Endothelial cell of umbilical vein (primary cell): ENCODE measurements at regions not wholly inside any gene's neighbourhood (a gene's known extent, or its start where the extent isn't known, plus 50 kb on each side); places are given as distances from the start of the nearest gene placed in this dataset.

Experiments
- BruUV-seq: library from RNA; stranded (reverse); fragments of 400-500 nt; replicated peaks from 2 replicates; lab custom pipeline; 2021; lab: Mats Ljungman, UMichigan
- CTCF ChIA-PET: fragments of 300-600, 350-600 bp; sonication (Branson Sonifier 250); formaldehyde crosslinking; loops from one replicate; lab custom pipeline; 2021; ENCODE audit warnings: antibody characterized with exemption, inconsistent platforms; lab: Charles Lee
- POLR2A ChIA-PET: fragments of 300-600, 350-600 bp; sonication (Branson Sonifier 250); formaldehyde crosslinking; loops from one replicate; lab custom pipeline; 2021; ENCODE audit warnings: antibody characterized with exemption, inconsistent platforms; lab: Charles Lee
- DNase-seq: peaks from one replicate; pipeline ENCODE4 v3.0.0-alpha.2; 2011; ENCODE audit warnings: low read depth, low spot score
- FAIRE-seq: peaks from 2 replicates; lab custom pipeline; 2011; peaks lifted over from hg19 to GRCh38; lab: Jason Lieb, UNC
- H2AFZ ChIP-seq: 2 replicates; pipeline ENCODE4 v1.6.0; 2012; ENCODE audit warnings: low read depth, low read length, control low read depth, inconsistent platforms
- H3K27ac ChIP-seq: 2 replicates; pipeline ENCODE4 v1.5.1; 2011; ENCODE audit warnings: low read depth, mild to moderate bottlenecking, control low read depth, low read length, moderate library complexity; ENCODE audit not compliant: insufficient read depth
- H3K27me3 ChIP-seq, 2 experiments: 2 replicates each; pipeline versions ENCODE4 v1.6.0 to v1.6.1; 2011; ENCODE audit warnings: low read length in 2 of 2, mixed read lengths in 1 of 2; ENCODE audit not compliant: control insufficient read depth in 2 of 2, insufficient read depth in 2 of 2
- H3K36me3 ChIP-seq, 2 experiments: 2 replicates in 1 of 2; 3 replicates in 1 of 2; pipeline ENCODE4 v1.5.1; 2011; ENCODE audit warnings: low read length in 2 of 2, mild to moderate bottlenecking in 1 of 2, moderate library complexity in 1 of 2; ENCODE audit not compliant: control insufficient read depth in 2 of 2, insufficient read depth in 2 of 2; ENCODE audit errors: extremely low read depth in 1 of 2
- H3K4me1 ChIP-seq: 3 replicates; pipeline ENCODE4 v1.5.1; 2011; ENCODE audit warnings: mild to moderate bottlenecking, low read length; ENCODE audit not compliant: control insufficient read depth, insufficient read depth; ENCODE audit errors: extremely low read depth
- H3K4me2 ChIP-seq: 2 replicates; pipeline ENCODE4 v1.6.1; 2011; ENCODE audit warnings: low read length, control low read depth, mixed read lengths; ENCODE audit not compliant: insufficient read depth
- H3K4me3 ChIP-seq, 3 experiments: fragments of 200-600 bp in 1 of 3; sonication (generic), shearing (Covaris generic) in 1 of 3; replicated peaks in 1 of 3; 2 replicates each; pipeline ENCODE4 v1.5.1; 2011 to 2016; ENCODE audit warnings: control low read depth in 3 of 3, low read length in 3 of 3, mild to moderate bottlenecking in 2 of 3, inconsistent platforms in 1 of 3, low read depth in 1 of 3, moderate library complexity in 1 of 3; ENCODE audit not compliant: insufficient read depth in 1 of 3
- H3K79me2 ChIP-seq: 2 replicates; pipeline ENCODE4 v1.6.0; 2012; ENCODE audit warnings: low read length, inconsistent platforms; ENCODE audit not compliant: control insufficient read depth, insufficient read depth
- H3K9ac ChIP-seq: replicated peaks from 2 replicates; pipeline ENCODE3; 2011; ENCODE audit warnings: low read length, control low read depth; ENCODE audit not compliant: insufficient read depth; ENCODE audit errors: extremely low read depth
- H3K9me1 ChIP-seq: replicated peaks from 3 replicates; pipeline ENCODE4 v1.6.0; 2011; ENCODE audit warnings: mild to moderate bottlenecking, low read length; ENCODE audit not compliant: control insufficient read depth, insufficient read depth; ENCODE audit errors: extremely low read depth
- H3K9me3 ChIP-seq: replicated peaks from 2 replicates; pipeline ENCODE4 v1.5.1; 2012; ENCODE audit warnings: low read length, inconsistent platforms; ENCODE audit not compliant: control insufficient read depth, insufficient read depth
- H4K20me1 ChIP-seq: replicated peaks from 2 replicates; pipeline ENCODE3; 2011; ENCODE audit warnings: mild to moderate bottlenecking, low read length; ENCODE audit not compliant: control insufficient read depth, insufficient read depth; ENCODE audit errors: extremely low read depth
- CTCF ChIP-seq, 2 donors: IDR thresholded peaks; 1 replicate in 1 of 2; 2 replicates in 1 of 2; pipeline ENCODE4 v1.5.1; 2011; ENCODE audit warnings: low read length in 2 of 2, mild to moderate bottlenecking in 2 of 2, moderate library complexity in 2 of 2, control low read depth in 1 of 2, inconsistent platforms in 1 of 2, low read depth in 1 of 2; ENCODE audit not compliant: insufficient read depth in 1 of 2; ENCODE audit errors: extremely low read depth in 1 of 2
- EZH2 ChIP-seq: IDR thresholded peaks from 2 replicates; pipeline ENCODE4 v1.6.1; 2012; ENCODE audit warnings: borderline replicate concordance, low read depth, mild to moderate bottlenecking, moderate library complexity, low read length, inconsistent platforms; ENCODE audit not compliant: severe bottlenecking
- FOS ChIP-seq: IDR thresholded peaks from 2 replicates; pipeline ENCODE4 v1.6.1; 2011; ENCODE audit warnings: mild to moderate bottlenecking, low read length, moderate library complexity, borderline replicate concordance; ENCODE audit not compliant: insufficient read depth
- GATA2 ChIP-seq: IDR thresholded peaks from 2 replicates; pipeline ENCODE4 v1.7.0; 2011; ENCODE audit warnings: low read depth, mild to moderate bottlenecking, moderate library complexity, mixed read lengths, low read length; ENCODE audit not compliant: insufficient read length, insufficient read depth
- JUN ChIP-seq: IDR thresholded peaks from 2 replicates; pipeline ENCODE4 v1.6.1; 2011; ENCODE audit warnings: borderline replicate concordance, low read depth; ENCODE audit not compliant: insufficient read length, insufficient read depth
- MAX ChIP-seq: IDR thresholded peaks from 2 replicates; pipeline ENCODE4 v1.6.1; 2011; ENCODE audit not compliant: insufficient read depth, insufficient read length
- MYC ChIP-seq: IDR thresholded peaks from one replicate; pipeline ENCODE4 v1.6.1; 2011; ENCODE audit warnings: mild to moderate bottlenecking, low read depth, low read length
- POLR2A ChIP-seq: IDR thresholded peaks from 2 replicates; pipeline ENCODE4 v1.6.1; 2012; ENCODE audit warnings: low read depth, mild to moderate bottlenecking, control low read depth, low read length
- POLR2AphosphoS5 ChIP-seq: IDR thresholded peaks from 2 replicates; pipeline ENCODE4 v1.6.1; 2012; ENCODE audit warnings: low read depth, mild to moderate bottlenecking, control low read depth, low read length, moderate library complexity; ENCODE audit not compliant: insufficient read depth
- dilution Hi-C: fragments of 300-500 bp; cut with MboI; formaldehyde crosslinking; loops from one replicate; pipeline ENCODE4 v1.15.0; 2019; ENCODE audit warnings: low sequenced_read_pairs; ENCODE audit not compliant: extremely low pct_ligation_motif_present
- intact Hi-C: fragments of 100-400 bp; cut with micrococcal nuclease; formaldehyde crosslinking; loops from one replicate; pipeline ENCODE4 v1.10.0; 2022

- Histone ChIP-seq H3K4me1 (no peaks in the 10 kb centered on the region), H3K9me1 (no peaks in the 10 kb centered on the region), H3K4me2 (no peak overlapping the region), H3K27me3 (no peaks in the 10 kb centered on the region), H3K9ac (no peak overlapping the region), H3K79me2 (no peaks in the 10 kb centered on the region), H3K4me3 (no peak overlapping the region), H3K27ac (no peak overlapping the region), H2AFZ (no peak overlapping the region), H4K20me1 (no peaks in the 10 kb centered on the region), H3K9me3 (no peaks in the 10 kb centered on the region), H3K36me3 (no peaks in the 10 kb centered on the region)
- DNase-seq, result no peak
- intact Hi-C loops (no loop called here), dilution Hi-C loops (no loop called here)
- no peak for FAIRE-seq
- ChIA-PET POLR2A (no interaction called here), CTCF (no interaction called here)
- TF ChIP-seq EZH2, result no peak
- peak in 1 of 2 donors; percentile 7 for TF ChIP-seq CTCF (IDR thresholded peaks at IDR 0.05; ENCODE audit: extremely low read depth in 1 of 2, insufficient read depth in 1 of 2, low read depth in 1 of 2, low read length in 2 of 2)
- no peak for TF ChIP-seq GATA2
- TF ChIP-seq POLR2A, result no peak
- TF ChIP-seq MYC, result no peak
- TF ChIP-seq POLR2AphosphoS5, result no peak
- no TSS peak for BruUV-seq
Observed at GRCh38 chr9:24832307-24832706, 286.6 kb upstream of the IZUMO3 start.

GRCh38 chr9:24828687-24829086, 283.0 kb upstream of the IZUMO3 start:
- Histone ChIP-seq H3K4me1 (no peaks in the 10 kb centered on the region), H3K27ac (no peak overlapping the region), H3K9me1 (no peaks in the 10 kb centered on the region), H4K20me1 (no peaks in the 10 kb centered on the region), H3K27me3 (no peaks in the 10 kb centered on the region), H3K4me3 (no peak overlapping the region), H3K9me3 (no peaks in the 10 kb centered on the region), H3K79me2 (no peaks in the 10 kb centered on the region), H3K9ac (no peak overlapping the region), H3K4me2 (no peak overlapping the region), H3K36me3 (no peaks in the 10 kb centered on the region), H2AFZ (no peak overlapping the region)
- intact Hi-C loops, result no loop called here
- TF ChIP-seq MYC, result no peak
- TF ChIP-seq FOS, result no peak
- TF ChIP-seq POLR2AphosphoS5, result no peak
- no peak for TF ChIP-seq EZH2
- TF ChIP-seq CTCF (IDR thresholded peaks at IDR 0.05; ENCODE audit: extremely low read depth in 1 of 2, insufficient read depth in 1 of 2, low read depth in 1 of 2, low read length in 2 of 2), result no peak
- TF ChIP-seq GATA2, result no peak
- TF ChIP-seq JUN, result no peak
- TF ChIP-seq POLR2A, result no peak
- no peak for TF ChIP-seq MAX
- CTCF ChIA-PET, result no interaction called here
- dilution Hi-C loops, result no loop called here
- no TSS peak for BruUV-seq
- FAIRE-seq (no peak), DNase-seq (no peak)
- POLR2A ChIA-PET, result no interaction called here
